Endothelial cell (in vitro differentiated cells): ENCODE measurements at regions not wholly inside any gene's neighbourhood (a gene's known extent, or its start where the extent isn't known, plus 50 kb on each side); places are given as distances from the start of the nearest gene placed in this dataset.

Experiments
- DNase-seq: peaks from one replicate; pipeline ENCODE4 v3.0.0; 2021; ENCODE audit warnings: low spot score
- H3K27ac Mint-ChIP-seq: one replicate; pipeline ENCODE4 v1.8.0; 2021; ENCODE audit warnings: mixed read lengths, inconsistent platforms; ENCODE audit not compliant: unreplicated experiment
- H3K27me3 Mint-ChIP-seq: one replicate; pipeline ENCODE4 v1.8.0; 2021; ENCODE audit warnings: mild to moderate bottlenecking, moderate library complexity, mixed read lengths, inconsistent platforms; ENCODE audit not compliant: unreplicated experiment
- H3K36me3 Mint-ChIP-seq: one replicate; pipeline ENCODE4 v1.8.0; 2021; ENCODE audit warnings: mild to moderate bottlenecking, low read depth, mixed read lengths, inconsistent platforms; ENCODE audit not compliant: unreplicated experiment
- H3K4me1 Mint-ChIP-seq: one replicate; pipeline ENCODE4 v1.8.0; 2021; ENCODE audit warnings: mild to moderate bottlenecking, mixed read lengths, inconsistent platforms; ENCODE audit not compliant: unreplicated experiment
- H3K4me3 Mint-ChIP-seq: one replicate; pipeline ENCODE4 v1.8.0; 2021; ENCODE audit warnings: mild to moderate bottlenecking, mixed read lengths, inconsistent platforms; ENCODE audit not compliant: unreplicated experiment
- H3K9me3 Mint-ChIP-seq: one replicate; pipeline ENCODE4 v1.8.0; 2021; ENCODE audit warnings: mixed read lengths, inconsistent platforms; ENCODE audit not compliant: unreplicated experiment
- CTCF ChIP-seq: fragments of 200-600 bp; sonication (generic); IDR thresholded peaks from one replicate; pipeline ENCODE4 v1.5.0; 2021; ENCODE audit warnings: antibody characterized with exemption; ENCODE audit not compliant: unreplicated experiment

- no peak for DNase-seq
- H3K9me3 Mint-ChIP-seq = no peaks in the 10 kb centered on the region
- no peak for TF ChIP-seq CTCF
- H3K4me3 Mint-ChIP-seq = no peak overlapping the region
- no peaks in the 10 kb centered on the region for H3K36me3 Mint-ChIP-seq
- no peaks in the 10 kb centered on the region for H3K27me3 Mint-ChIP-seq
- H3K4me1 Mint-ChIP-seq = no peaks in the 10 kb centered on the region
- H3K27ac Mint-ChIP-seq = no peak overlapping the region
These were observed 370.6 kb upstream of the TBL1XR1 start for GRCh38 chr3:177567833-177568232.

GRCh38 chr3:177569193-177569592 is 371.9 kb upstream of the TBL1XR1 start:
- H3K36me3 Mint-ChIP-seq = no peaks in the 10 kb centered on the region
- no peak for TF ChIP-seq CTCF
- H3K4me1 Mint-ChIP-seq = peaks cover 1% of the 10 kb centered on the region
- no peaks in the 10 kb centered on the region for H3K27me3 Mint-ChIP-seq
- no peak overlapping the region for H3K27ac Mint-ChIP-seq
- no peak for DNase-seq
- no peaks in the 10 kb centered on the region for H3K9me3 Mint-ChIP-seq
- H3K4me3 Mint-ChIP-seq = no peak overlapping the region

- no peak for DNase-seq
- H3K36me3 Mint-ChIP-seq = no peaks in the 10 kb centered on the region
- H3K9me3 Mint-ChIP-seq = no peaks in the 10 kb centered on the region
These were observed 372.8 kb upstream of the TBL1XR1 start for GRCh38 chr3:177569875-177570657.

GRCh38 chr3:177571271-177571943 is 374.1 kb upstream of the TBL1XR1 start:
- peaks cover 4% of the 10 kb centered on the region for H3K4me1 Mint-ChIP-seq
- no peak overlapping the region for H3K27ac Mint-ChIP-seq

More at GRCh38 chr3:177569875-177570657, 372.8 kb upstream of the TBL1XR1 start:
- TF ChIP-seq CTCF = no peak
- no peaks in the 10 kb centered on the region for H3K27me3 Mint-ChIP-seq
- peaks cover 4% of the 10 kb centered on the region for H3K4me1 Mint-ChIP-seq
- H3K4me3 Mint-ChIP-seq = no peak overlapping the region
- no peak overlapping the region for H3K27ac Mint-ChIP-seq

More at GRCh38 chr3:177571271-177571943, 374.1 kb upstream of the TBL1XR1 start:
- Mint-ChIP-seq H3K36me3 (no peaks in the 10 kb centered on the region), H3K27me3 (no peaks in the 10 kb centered on the region), H3K9me3 (no peaks in the 10 kb centered on the region), H3K4me3 (no peak overlapping the region)
- TF ChIP-seq CTCF = no peak
- no peak for DNase-seq
